T-cell (primary cell): ENCODE measurements at regions not wholly inside any gene's neighbourhood (a gene's known extent, or its start where the extent isn't known, plus 50 kb on each side); places are given as distances from the start of the nearest gene placed in this dataset.

Source experiments
- ATAC-seq, 4 experiments: fragments of 200-7000 bp in 3 of 4; fragments of 150-1000 bp in 1 of 4; cut with Tn5 transposase; replicated peaks in 1 of 4; 1 replicate in 3 of 4; 2 replicates in 1 of 4; pipeline ENCODE4 v1.10.0; 2021; ENCODE audit warnings: moderate library complexity in 3 of 4, mild to moderate bottlenecking in 2 of 4, moderate number of reproducible peaks in 1 of 4
- CTCF ChIA-PET, 2 donors: fragments of 300-600 bp; sonication (Branson Sonifier 250); formaldehyde crosslinking; loops; one replicate each; lab custom pipeline; 2022; ENCODE audit warnings: antibody characterized with exemption in 2 of 2; lab: Charles Lee
- POLR2A ChIA-PET, 2 donors: fragments of 300-600 bp; sonication (Branson Sonifier 250); formaldehyde crosslinking; loops; one replicate each; lab custom pipeline; 2022; ENCODE audit warnings: antibody characterized with exemption in 2 of 2; lab: Charles Lee
- DNase-seq, 35 experiments: peaks; one replicate each; pipeline versions ENCODE4 v3.0.0 to v3.0.0-alpha.2; 2013 to 2023
- H3K27ac ChIP-seq: one replicate; pipeline ENCODE4 v1.5.1; 2013; ENCODE audit warnings: low read length
- H3K27me3 ChIP-seq, 2 experiments: replicated peaks in 1 of 2; 1 replicate in 1 of 2; 2 replicates in 1 of 2; pipeline versions ENCODE4 v1.6.1 to v1.7.0; 2013; ENCODE audit warnings: low read length in 1 of 2, mixed read lengths in 1 of 2; ENCODE audit not compliant: control insufficient read depth in 2 of 2, insufficient read depth in 2 of 2; ENCODE audit errors: extremely low read depth in 1 of 2
- H3K36me3 ChIP-seq, 2 donors: 1 replicate in 1 of 2; 2 replicates in 1 of 2; pipeline versions ENCODE4 v1.6.1 to v1.7.0; 2013; ENCODE audit warnings: low read length in 1 of 2; ENCODE audit not compliant: control insufficient read depth in 2 of 2, insufficient read depth in 1 of 2; ENCODE audit errors: extremely low read depth in 1 of 2
- H3K4me1 ChIP-seq, 2 experiments: 1 replicate in 1 of 2; 2 replicates in 1 of 2; pipeline versions ENCODE4 v1.6.1 to v1.7.0; 2013; ENCODE audit warnings: low read length in 2 of 2, mixed read lengths in 1 of 2; ENCODE audit not compliant: insufficient read depth in 2 of 2, control insufficient read depth in 1 of 2; ENCODE audit errors: extremely low read depth in 1 of 2
- H3K4me3 ChIP-seq, 2 donors: 1 replicate in 1 of 2; 2 replicates in 1 of 2; pipeline versions ENCODE4 v1.5.1 to v1.7.0; 2013; ENCODE audit warnings: mild to moderate bottlenecking in 2 of 2, low read length in 1 of 2, moderate library complexity in 1 of 2; ENCODE audit not compliant: control insufficient read depth in 1 of 2; ENCODE audit errors: extremely low read depth in 1 of 2
- H3K9me3 ChIP-seq: 2 replicates; pipeline ENCODE4 v1.7.0; 2013
- H3K27ac Mint-ChIP-seq, 2 donors: one replicate each; pipeline ENCODE4 v1.8.0; 2020 to 2021; ENCODE audit warnings: mild to moderate bottlenecking in 2 of 2, mixed read lengths in 2 of 2
- H3K27me3 Mint-ChIP-seq, 2 donors: one replicate each; pipeline ENCODE4 v1.8.0; 2021 to 2022; ENCODE audit warnings: mixed read lengths in 2 of 2
- H3K36me3 Mint-ChIP-seq: one replicate; pipeline ENCODE4 v1.8.0; 2021; ENCODE audit warnings: mixed read lengths
- H3K4me1 Mint-ChIP-seq, 3 donors: one replicate each; pipeline ENCODE4 v1.8.0; 2020 to 2022; ENCODE audit warnings: mixed read lengths in 3 of 3, mild to moderate bottlenecking in 1 of 3
- H3K4me3 Mint-ChIP-seq, 3 donors: one replicate each; pipeline ENCODE4 v1.8.0; 2020 to 2022; ENCODE audit warnings: mild to moderate bottlenecking in 3 of 3, mixed read lengths in 3 of 3, moderate library complexity in 3 of 3
- H3K9me3 Mint-ChIP-seq, 3 donors: one replicate each; pipeline ENCODE4 v1.8.0; 2020 to 2022; ENCODE audit warnings: mixed read lengths in 3 of 3
- WGBS: methylation state at CpG from one replicate; pipeline ENCODE4 v1.1.5; 2013; ENCODE audit warnings: missing lambda C conversion rate; ENCODE audit not compliant: insufficient coverage; 5-methylcytosine and 5-hydroxymethylcytosine counted together

- ATAC-seq, result no peak
- H3K27ac ChIP-seq, result no peak overlapping the region
- H3K9me3 ChIP-seq, result no peaks in the 10 kb centered on the region
- ChIA-PET CTCF (no interaction called here), POLR2A (interaction anchor here in 1 of 2 donors (0.5 kb wide), 1 partner anchor 82 kb away, joined by 3 read pairs; no protein-coding TSS in a partner anchor)
- DNase-seq, result no peak
- no peaks in the 10 kb centered on the region for H3K4me1 ChIP-seq
- Mint-ChIP-seq H3K9me3 (no peaks in the 10 kb centered on the region), H3K4me3 (no peak overlapping the region), H3K27me3 (peaks cover 2 to 23% of the 10 kb centered on the region in 2 donors), H3K36me3 (no peaks in the 10 kb centered on the region), H3K4me1 (no peaks in the 10 kb centered on the region), H3K27ac (no peak overlapping the region)
- peaks cover 3 to 4% of the 10 kb centered on the region in 2 experiments for H3K27me3 ChIP-seq
- WGBS, result no CpG with 5 or more reads among the region's 2 CpGs
- H3K4me3 ChIP-seq, result no peak overlapping the region
- no peaks in the 10 kb centered on the region for H3K36me3 ChIP-seq
Measured at GRCh38 chr12:98354520-98355035, 160.8 kb upstream of the TMPO start.

- ChIA-PET POLR2A (no interaction called here), CTCF (no interaction called here)
- WGBS, result no CpG with 5 or more reads among the region's 1 CpG
Measured at GRCh38 chr12:98355322-98355721, 160.1 kb upstream of the TMPO start.

GRCh38 chr12:98355933-98356332 lies 159.5 kb upstream of the TMPO start:
- ChIA-PET CTCF (no interaction called here), POLR2A (no interaction called here)
- Histone ChIP-seq H3K27ac (no peak overlapping the region), H3K9me3 (no peaks in the 10 kb centered on the region), H3K27me3 (peaks cover 3 to 4% of the 10 kb centered on the region in 2 experiments), H3K4me3 (no peak overlapping the region), H3K36me3 (no peaks in the 10 kb centered on the region), H3K4me1 (no peaks in the 10 kb centered on the region)
- no peak overlapping the region for H3K27ac Mint-ChIP-seq
- peaks cover 2 to 22% of the 10 kb centered on the region in 2 donors for H3K27me3 Mint-ChIP-seq
- no peaks in the 10 kb centered on the region for H3K9me3 Mint-ChIP-seq
- ATAC-seq (no peak), DNase-seq (no peak)
- H3K36me3 Mint-ChIP-seq, result no peaks in the 10 kb centered on the region
- no peak overlapping the region for H3K4me3 Mint-ChIP-seq
- no peaks in the 10 kb centered on the region for H3K4me1 Mint-ChIP-seq
- WGBS, result 65% methylated on average over 2 of the region's 4 CpGs

More at GRCh38 chr12:98355322-98355721, 160.1 kb upstream of the TMPO start:
- H3K9me3 ChIP-seq, result no peaks in the 10 kb centered on the region
- Mint-ChIP-seq H3K27me3 (peaks cover 2 to 23% of the 10 kb centered on the region in 2 donors), H3K27ac (no peak overlapping the region), H3K4me1 (no peaks in the 10 kb centered on the region), H3K9me3 (no peaks in the 10 kb centered on the region), H3K4me3 (no peak overlapping the region), H3K36me3 (no peaks in the 10 kb centered on the region)
- H3K27ac ChIP-seq, result no peak overlapping the region
- H3K4me1 ChIP-seq, result no peaks in the 10 kb centered on the region
- no peaks in the 10 kb centered on the region for H3K36me3 ChIP-seq
- no peak for ATAC-seq
- no peak for DNase-seq
- peaks cover 3 to 4% of the 10 kb centered on the region in 2 experiments for H3K27me3 ChIP-seq
- no peak overlapping the region for H3K4me3 ChIP-seq

- ChIA-PET CTCF (no interaction called here), POLR2A (no interaction called here)
- Mint-ChIP-seq H3K4me3 (no peak overlapping the region), H3K27me3 (peaks cover 5 to 12% of the 10 kb centered on the region in 2 donors), H3K4me1 (no peaks in the 10 kb centered on the region), H3K36me3 (no peaks in the 10 kb centered on the region), H3K9me3 (no peaks in the 10 kb centered on the region), H3K27ac (no peak overlapping the region)
- peaks cover 2 to 9% of the 10 kb centered on the region in 2 experiments for H3K27me3 ChIP-seq
- WGBS, result no CpG with 5 or more reads among the region's 2 CpGs
- DNase-seq (no peak), ATAC-seq (no peak)
- no peaks in the 10 kb centered on the region for H3K36me3 ChIP-seq
- no peaks in the 10 kb centered on the region for H3K9me3 ChIP-seq
- H3K4me3 ChIP-seq, result no peak overlapping the region
- no peak overlapping the region for H3K27ac ChIP-seq
- no peaks in the 10 kb centered on the region for H3K4me1 ChIP-seq
Measured at GRCh38 chr12:98358144-98358543, 157.2 kb upstream of the TMPO start.

- no peaks in the 10 kb centered on the region for H3K9me3 ChIP-seq
- no peaks in the 10 kb centered on the region for H3K36me3 ChIP-seq
- H3K27ac ChIP-seq, result no peak overlapping the region
- POLR2A ChIA-PET, result interaction anchor here in 1 of 2 donors (0.7 kb wide), 1 partner anchor 13 kb away, joined by 3 read pairs; no protein-coding TSS in a partner anchor
- no peak overlapping the region for H3K4me3 ChIP-seq
- H3K27me3 ChIP-seq, result peaks cover 5 to 9% of the 10 kb centered on the region in 2 experiments
- H3K9me3 Mint-ChIP-seq, result no peaks in the 10 kb centered on the region
- H3K27ac Mint-ChIP-seq, result no peak overlapping the region
- 93% methylated on average over 2 of the region's 6 CpGs for WGBS
- DNase-seq (no peak), ATAC-seq (no peak)
- peaks cover 13% of the 10 kb centered on the region in 2 donors for H3K27me3 Mint-ChIP-seq
- H3K36me3 Mint-ChIP-seq, result no peaks in the 10 kb centered on the region
- CTCF ChIA-PET, result no interaction called here
- H3K4me1 Mint-ChIP-seq, result no peaks in the 10 kb centered on the region
- no peaks in the 10 kb centered on the region for H3K4me1 ChIP-seq
- H3K4me3 Mint-ChIP-seq, result no peak overlapping the region
Measured at GRCh38 chr12:98359856-98360255, 155.5 kb upstream of the TMPO start.

- WGBS, result 75% methylated on average over 1 of the region's 3 CpGs
- peaks cover 5 to 9% of the 10 kb centered on the region in 2 experiments for H3K27me3 ChIP-seq
- no peaks in the 10 kb centered on the region for H3K9me3 ChIP-seq
- CTCF ChIA-PET, result no interaction called here
- no peak overlapping the region for H3K27ac Mint-ChIP-seq
- no peaks in the 10 kb centered on the region for H3K9me3 Mint-ChIP-seq
- H3K36me3 Mint-ChIP-seq, result no peaks in the 10 kb centered on the region
- no peak overlapping the region for H3K27ac ChIP-seq
- no peaks in the 10 kb centered on the region for H3K36me3 ChIP-seq
- H3K4me1 Mint-ChIP-seq, result no peaks in the 10 kb centered on the region
- H3K27me3 Mint-ChIP-seq, result peaks cover 14% of the 10 kb centered on the region in 2 donors
- DNase-seq (no peak), ATAC-seq (no peak)
- POLR2A ChIA-PET, result interaction anchor here in 1 of 2 donors (0.7 kb wide), 1 partner anchor 13 kb away, joined by 3 read pairs; no protein-coding TSS in a partner anchor
- H3K4me1 ChIP-seq, result no peaks in the 10 kb centered on the region
- H3K4me3 Mint-ChIP-seq, result no peak overlapping the region
- no peak overlapping the region for H3K4me3 ChIP-seq
Measured at GRCh38 chr12:98360401-98360800, 155.0 kb upstream of the TMPO start.
